Activated CD4-positive, alpha-beta T cell treated with anti-CD3 and anti-CD28 coated beads, Interleukin-2, Interleukin-4, amounts not matched to agents 100 ng/mL and 50 ng/mL, durations not matched to agents 16 hours and 8 hours (primary cell): ENCODE measurements at regions not wholly inside any gene's neighbourhood (a gene's known extent, or its start where the extent isn't known, plus 50 kb on each side); places are given as distances from the start of the nearest gene placed in this dataset.
"Not testable (repeated sequence)": the region's sequence is repeated elsewhere in the genome, so short reads cannot be mapped to it uniquely, and the experiment has no call there.

Source experiments
- DNase-seq: peaks from one replicate; pipeline ENCODE4 v3.0.0-alpha.2; 2020; ENCODE audit warnings: low spot score

- no peak for DNase-seq
Measured at GRCh38 chr2:144824306-144825080, 304.6 kb upstream of the ZEB2 start.

DNA sequence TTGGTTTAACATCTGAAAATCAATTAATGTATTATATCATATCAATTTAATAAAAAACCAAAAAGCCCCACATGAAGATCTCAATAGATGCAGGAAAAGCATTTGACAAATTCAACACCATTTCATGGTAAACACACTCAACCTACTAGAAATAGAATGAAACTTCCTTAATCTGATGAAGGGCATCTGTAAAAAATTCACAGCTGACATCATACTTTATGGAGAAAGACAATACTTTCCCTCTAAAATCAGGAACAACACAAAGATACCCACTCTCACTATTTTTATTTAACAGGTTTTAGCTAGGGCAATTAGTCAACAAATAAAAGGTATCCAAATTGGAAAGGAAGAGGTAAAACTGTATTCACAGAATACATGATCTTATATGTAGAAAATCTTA is 303.0 kb upstream of the ZEB2 start:
- DNase-seq, result no peak

DNA sequence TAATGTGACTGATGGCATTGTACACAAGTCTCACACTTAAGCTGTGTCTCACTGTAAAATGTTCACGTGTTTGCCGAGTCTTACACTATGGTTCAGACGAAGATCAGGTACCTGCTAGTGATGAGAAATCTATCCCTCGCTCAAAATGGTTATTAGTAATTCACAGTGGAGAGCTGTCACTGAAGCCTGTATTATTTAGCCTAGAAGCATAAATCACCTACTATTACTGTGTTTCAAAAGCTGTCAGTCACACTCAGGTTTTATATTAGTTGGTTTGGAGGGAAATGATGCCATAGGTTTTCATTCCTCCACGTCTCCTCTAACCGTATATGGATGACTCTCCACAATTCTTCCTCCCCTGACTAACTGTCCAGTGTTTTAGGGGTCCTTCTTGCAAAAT is 292.4 kb upstream of the ZEB2 start:
- DNase-seq, result no peak

DNA sequence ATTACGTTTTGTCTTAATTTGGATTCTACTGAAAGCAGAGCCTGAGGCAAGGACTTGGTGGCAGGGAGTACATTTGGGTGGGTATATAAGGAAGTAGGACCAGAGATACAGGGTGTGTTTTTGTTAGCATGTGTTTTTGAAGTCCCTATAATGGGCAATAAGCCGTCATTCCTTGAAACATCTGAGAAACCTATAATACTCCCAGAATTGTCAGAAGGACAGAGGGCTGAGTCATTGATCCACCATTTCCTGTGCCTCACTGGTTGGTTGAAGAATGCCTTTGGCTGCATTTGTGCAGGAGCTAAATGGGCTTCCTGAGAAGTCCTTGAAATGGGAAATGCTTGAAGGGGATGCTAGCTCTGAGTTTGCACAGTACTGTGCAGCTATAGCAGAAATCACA is 281.8 kb upstream of the ZEB2 start:
- no peak for DNase-seq

GRCh38 chr2:144801325-144801724 is 281.4 kb upstream of the ZEB2 start:
- no peak for DNase-seq

GRCh38 chr2:144798989-144799388 is 279.1 kb upstream of the ZEB2 start:
- no peak for DNase-seq

GRCh38 chr2:144798034-144798433 is 278.1 kb upstream of the ZEB2 start:
- no peak for DNase-seq

DNA sequence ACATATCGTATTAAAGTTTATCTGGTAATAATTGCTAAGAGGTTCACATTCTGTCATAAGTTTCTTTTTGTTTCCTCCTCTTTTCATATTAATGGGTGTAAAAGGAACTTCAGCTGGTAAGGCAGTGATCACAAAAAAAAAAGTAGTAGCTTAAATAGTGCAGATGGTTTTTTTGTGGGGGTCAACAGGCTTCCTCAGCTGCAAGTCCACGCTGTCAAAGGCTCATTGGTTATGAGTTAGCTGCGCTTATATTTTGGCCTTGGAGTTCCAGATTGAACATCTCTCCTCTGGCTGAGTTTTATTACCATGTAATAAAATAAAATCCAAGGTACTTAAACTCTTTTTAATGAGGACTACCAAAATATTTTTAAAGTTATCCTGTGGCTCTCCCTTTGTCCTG is 277.0 kb upstream of the ZEB2 start:
- no peak for DNase-seq

DNA sequence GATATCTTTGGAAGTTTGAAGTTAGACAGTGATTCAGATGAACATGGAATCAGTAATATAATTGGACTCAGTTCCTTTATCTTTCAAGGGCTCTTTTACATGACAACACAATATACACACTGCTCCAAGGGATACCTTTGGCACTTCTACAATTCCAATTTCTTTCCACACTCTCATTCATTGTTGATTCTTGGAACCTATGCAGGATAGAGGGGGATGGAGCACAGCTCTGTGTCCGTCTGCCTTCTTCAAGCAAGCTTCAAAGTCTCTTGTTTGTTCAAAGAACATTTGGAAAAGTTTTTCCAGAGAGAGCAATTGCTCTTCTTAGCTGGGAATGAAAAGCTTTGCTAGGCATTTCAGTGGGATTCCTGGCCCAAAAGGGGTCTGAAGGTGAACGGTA is 276.2 kb upstream of the ZEB2 start:
- no peak for DNase-seq

- DNase-seq, result no peak
Measured at GRCh38 chr2:144785253-144785652, 265.3 kb upstream of the ZEB2 start.

DNA sequence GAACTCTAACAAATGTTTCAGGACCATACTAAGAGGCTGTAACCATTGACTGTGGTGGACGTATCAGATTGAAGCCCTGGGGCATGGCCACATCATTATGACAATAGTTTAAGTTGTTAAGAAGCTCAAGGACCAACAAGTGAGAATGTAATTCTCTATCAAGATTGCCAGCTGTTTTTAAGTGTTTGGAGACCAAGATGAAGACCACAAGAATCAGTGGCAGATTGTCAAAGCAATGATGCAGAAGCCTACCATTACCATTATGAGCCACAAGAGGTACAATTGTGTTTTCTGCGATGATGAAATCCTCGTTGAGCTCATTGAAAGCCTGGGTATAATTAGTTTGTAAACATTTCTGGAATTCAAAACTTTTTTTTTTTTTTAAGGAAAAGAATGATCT is 261.1 kb upstream of the ZEB2 start:
- no peak for DNase-seq

- no peak for DNase-seq
Measured at GRCh38 chr2:144776766-144777165, 256.8 kb upstream of the ZEB2 start.

DNA sequence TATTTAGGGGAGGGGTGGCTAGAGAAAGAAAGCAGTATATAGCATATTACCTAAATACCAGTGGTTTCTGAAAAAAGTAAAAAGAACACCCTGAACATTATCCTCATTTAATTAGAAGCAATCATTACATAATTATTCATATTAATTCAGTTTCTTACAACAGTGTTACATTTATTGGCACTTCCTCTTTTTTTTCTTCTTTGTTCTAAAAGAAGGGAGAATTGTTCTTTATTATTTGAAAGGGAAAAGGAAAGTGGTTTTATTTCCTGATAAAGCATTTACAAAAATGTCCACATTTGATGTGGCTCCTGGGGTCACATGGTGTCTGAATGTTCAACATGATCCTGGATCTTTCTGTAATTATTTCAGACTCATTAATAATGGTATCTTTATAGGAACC is 254.9 kb upstream of the ZEB2 start:
- no peak for DNase-seq

DNA sequence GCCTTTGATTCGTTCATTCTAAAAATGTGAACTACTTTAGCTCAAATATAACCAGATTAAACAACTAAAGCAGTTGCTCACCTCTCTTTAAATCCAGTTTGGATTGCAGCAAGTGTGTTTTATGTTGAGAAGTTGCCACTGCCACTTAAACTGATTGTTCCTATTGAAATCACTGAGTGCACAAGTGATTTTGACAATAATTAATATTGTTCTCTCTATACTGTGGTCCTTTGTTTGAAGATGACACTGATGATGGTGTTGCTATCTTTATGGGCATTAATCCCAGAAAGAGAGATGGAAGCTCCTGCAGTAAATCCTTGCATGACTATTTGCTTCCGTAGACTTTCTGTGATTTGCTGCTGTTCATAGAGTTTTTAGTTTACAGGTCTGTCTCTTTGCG is 251.4 kb upstream of the ZEB2 start:
- DNase-seq, result no peak

- no peak for DNase-seq
Measured at GRCh38 chr2:144770616-144771230, 250.8 kb upstream of the ZEB2 start.

DNA sequence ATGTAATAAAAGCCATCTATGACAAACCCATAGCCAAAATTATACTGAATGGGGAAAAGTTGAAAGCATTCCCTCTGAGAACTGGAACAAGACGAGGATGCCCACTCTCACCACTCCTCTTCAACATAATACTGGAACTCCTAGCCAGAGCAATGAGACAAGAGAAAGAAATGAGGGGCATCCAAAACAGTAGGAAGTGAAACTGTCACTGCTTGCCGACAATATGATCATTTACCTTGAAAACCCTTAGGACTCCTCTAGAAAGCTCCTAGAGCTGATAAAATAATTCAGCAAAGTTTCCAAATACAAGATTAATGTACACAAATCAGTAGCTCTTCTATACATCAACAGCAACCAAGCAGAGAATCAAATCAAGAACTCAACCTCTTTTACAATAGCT is 241.0 kb upstream of the ZEB2 start:
- not testable (repeated sequence) for DNase-seq

GRCh38 chr2:144759746-144760145 is 239.8 kb upstream of the ZEB2 start:
- no peak for DNase-seq

DNA sequence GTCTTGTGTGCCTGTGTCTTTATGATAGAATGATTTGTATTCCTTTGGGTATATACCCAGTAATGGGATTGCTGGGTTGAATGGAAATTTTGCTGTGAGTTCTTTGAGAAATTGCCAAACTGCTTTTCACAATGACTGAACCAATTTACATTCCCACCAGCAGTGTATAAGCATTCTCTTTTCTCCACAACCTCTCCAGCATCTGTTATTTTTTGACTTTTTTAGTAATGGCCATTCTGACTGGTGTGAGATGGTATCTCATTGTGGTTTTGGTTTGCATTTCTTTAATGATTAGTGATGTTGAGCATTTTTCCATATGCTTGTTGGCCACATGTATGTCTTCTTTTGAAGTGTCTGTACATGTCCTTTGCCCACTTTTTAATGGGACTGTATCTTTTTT is 238.3 kb upstream of the ZEB2 start:
- not testable (repeated sequence) for DNase-seq

- DNase-seq, result no peak
Measured at GRCh38 chr2:144753416-144753815, 233.5 kb upstream of the ZEB2 start.

DNA sequence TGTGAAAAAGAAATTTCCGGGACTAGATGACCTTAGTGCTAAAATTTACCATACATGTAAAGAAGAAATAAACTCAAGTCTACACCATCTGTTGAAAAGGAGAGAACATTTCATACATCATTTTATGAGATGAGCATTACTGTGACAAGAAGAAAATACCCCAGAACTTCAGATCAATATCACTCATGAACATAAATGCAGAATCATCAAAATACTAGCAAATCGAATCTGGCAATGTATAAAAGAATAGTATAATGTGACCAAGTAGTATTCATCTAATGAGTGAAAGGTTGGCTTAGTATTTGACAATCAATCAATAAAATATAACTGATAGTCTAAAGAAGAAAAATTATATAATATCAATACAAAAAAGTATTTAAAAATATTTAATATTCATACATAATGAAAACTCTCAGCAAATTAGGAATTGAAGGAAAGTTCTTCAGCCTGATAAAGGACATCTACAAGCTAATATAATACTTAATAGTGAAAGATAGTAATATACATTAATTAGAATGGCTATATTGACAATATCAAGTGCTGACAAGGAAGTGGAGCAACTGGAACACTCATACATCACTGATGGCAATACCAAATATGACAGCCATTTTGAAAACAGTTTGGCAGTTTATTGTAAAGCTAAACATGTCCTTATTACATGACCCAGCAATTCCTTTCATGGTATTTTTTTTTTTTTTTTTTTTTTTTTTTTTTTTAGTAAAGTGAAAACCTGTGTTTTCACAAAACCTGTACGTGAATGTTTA is 231.4 kb upstream of the ZEB2 start:
- no peak for DNase-seq

GRCh38 chr2:144749188-144749587 is 229.3 kb upstream of the ZEB2 start:
- DNase-seq, result no peak

DNA sequence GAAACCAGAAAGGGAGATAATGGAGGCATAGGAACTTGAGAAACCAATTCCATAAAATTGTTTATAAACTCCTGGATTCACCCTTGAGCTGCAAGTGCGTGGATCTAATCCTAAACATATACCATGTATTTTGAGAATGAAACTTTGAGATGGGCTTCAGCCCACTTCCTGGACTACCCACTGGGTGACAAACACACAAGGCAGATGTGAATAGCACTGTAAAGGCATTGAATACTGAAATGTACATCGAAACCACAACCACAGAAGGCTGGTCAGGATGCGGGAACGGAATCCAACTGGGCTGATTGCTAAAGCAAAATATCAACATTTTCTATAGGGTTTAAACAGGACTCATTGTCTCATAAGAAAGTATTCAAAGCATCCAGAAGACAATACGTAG is 228.5 kb upstream of the ZEB2 start:
- no peak for DNase-seq

DNA sequence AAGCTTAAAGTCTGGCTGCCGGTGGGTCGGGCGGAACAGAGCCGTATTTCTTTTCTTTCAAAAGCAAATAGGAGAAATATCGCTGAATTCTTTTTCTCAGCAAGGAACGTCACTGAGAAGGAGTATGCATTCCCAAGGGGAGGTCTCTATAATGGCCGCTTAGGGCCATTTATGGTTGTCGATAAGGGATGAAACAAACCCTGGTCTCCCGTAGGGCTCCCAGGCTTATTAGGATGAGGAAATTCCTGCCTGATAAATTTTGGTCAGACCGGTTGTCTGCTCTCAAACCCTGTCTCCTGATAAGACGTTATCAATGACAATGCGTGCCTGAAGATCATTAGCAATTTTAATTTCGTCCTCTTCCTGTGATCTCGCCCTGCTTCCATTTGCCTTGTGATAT is 227.7 kb upstream of the ZEB2 start:
- no peak for DNase-seq
